ENCODE measurements at regions not wholly inside any gene's neighbourhood (a gene's known extent, or its start where the extent isn't known, plus 50 kb on each side); places are given as distances from the start of the nearest gene placed in this dataset.

GRCh38 chr7:69088185-69088584 is 510.1 kb upstream of the AUTS2 start:
- H3K4me2 ChIP-seq (ENCODE audit: insufficient read depth, low read length): no peak overlapping the region
- H4K20me1 ChIP-seq (ENCODE audit: insufficient read depth, low read length): no peaks in the 10 kb centered on the region
- no peaks in the 10 kb centered on the region for H3K9me3 ChIP-seq (ENCODE audit: low read depth, low read length)
- TF ChIP-seq CTCF (IDR thresholded peaks at IDR 0.05; ENCODE audit: extremely low read depth, low read depth, low read length): no peak
- H3K27me3 ChIP-seq (ENCODE audit: insufficient read depth, low read length): no peaks in the 10 kb centered on the region
- no peaks in the 10 kb centered on the region for H3K79me2 ChIP-seq (ENCODE audit: insufficient read depth, low read length)
- H3K36me3 ChIP-seq (ENCODE audit: insufficient read depth, low read length): no peaks in the 10 kb centered on the region
- no peak overlapping the region for H3K27ac ChIP-seq (ENCODE audit: low read depth, low read length)
- no peak overlapping the region for H2AFZ ChIP-seq (ENCODE audit: low read length)
- DNase-seq (ENCODE audit: insufficient read length, low spot score, missing footprints): no peak
- H3K4me1 ChIP-seq (ENCODE audit: insufficient read depth, low read length): no peaks in the 10 kb centered on the region
- H3K4me3 ChIP-seq (ENCODE audit: insufficient read depth, low read length): no peak overlapping the region

GRCh38 chr7:69090936-69091335 is 507.3 kb upstream of the AUTS2 start:
- H3K4me1 ChIP-seq (ENCODE audit: insufficient read depth, low read length): no peaks in the 10 kb centered on the region
- H3K4me2 ChIP-seq (ENCODE audit: insufficient read depth, low read length): no peak overlapping the region
- no peak overlapping the region for H2AFZ ChIP-seq (ENCODE audit: low read length)
- no peak overlapping the region for H3K27ac ChIP-seq (ENCODE audit: low read depth, low read length)
- H3K36me3 ChIP-seq (ENCODE audit: insufficient read depth, low read length): no peaks in the 10 kb centered on the region
- H3K79me2 ChIP-seq (ENCODE audit: insufficient read depth, low read length): no peaks in the 10 kb centered on the region
- no peaks in the 10 kb centered on the region for H4K20me1 ChIP-seq (ENCODE audit: insufficient read depth, low read length)
- no peak overlapping the region for H3K4me3 ChIP-seq (ENCODE audit: insufficient read depth, low read length)
- no peak for DNase-seq (ENCODE audit: insufficient read length, low spot score, missing footprints)
- H3K9me3 ChIP-seq (ENCODE audit: low read depth, low read length): peaks cover 2% of the 10 kb centered on the region
- H3K27me3 ChIP-seq (ENCODE audit: insufficient read depth, low read length): no peaks in the 10 kb centered on the region
- TF ChIP-seq CTCF (IDR thresholded peaks at IDR 0.05; ENCODE audit: extremely low read depth, low read depth, low read length): no peak

- Histone ChIP-seq H3K27me3 (ENCODE audit: insufficient read depth, low read length) (no peaks in the 10 kb centered on the region), H3K36me3 (ENCODE audit: insufficient read depth, low read length) (no peaks in the 10 kb centered on the region), H4K20me1 (ENCODE audit: insufficient read depth, low read length) (no peaks in the 10 kb centered on the region), H2AFZ (ENCODE audit: low read length) (no peak overlapping the region), H3K4me1 (ENCODE audit: insufficient read depth, low read length) (no peaks in the 10 kb centered on the region), H3K4me2 (ENCODE audit: insufficient read depth, low read length) (no peak overlapping the region), H3K4me3 (ENCODE audit: insufficient read depth, low read length) (no peak overlapping the region), H3K27ac (ENCODE audit: low read depth, low read length) (no peak overlapping the region), H3K9me3 (ENCODE audit: low read depth, low read length) (peaks cover 2% of the 10 kb centered on the region), H3K79me2 (ENCODE audit: insufficient read depth, low read length) (no peaks in the 10 kb centered on the region)
- no peak for TF ChIP-seq CTCF (IDR thresholded peaks at IDR 0.05; ENCODE audit: extremely low read depth, low read depth, low read length)
- DNase-seq (ENCODE audit: insufficient read length, low spot score, missing footprints): no peak
Measured at GRCh38 chr7:69091521-69091920, 506.8 kb upstream of the AUTS2 start.

GRCh38 chr7:69095127-69095526 is 503.1 kb upstream of the AUTS2 start:
- H3K36me3 ChIP-seq (ENCODE audit: insufficient read depth, low read length): no peaks in the 10 kb centered on the region
- H3K4me2 ChIP-seq (ENCODE audit: insufficient read depth, low read length): no peak overlapping the region
- H3K27me3 ChIP-seq (ENCODE audit: insufficient read depth, low read length): no peaks in the 10 kb centered on the region
- no peaks in the 10 kb centered on the region for H4K20me1 ChIP-seq (ENCODE audit: insufficient read depth, low read length)
- H3K27ac ChIP-seq (ENCODE audit: low read depth, low read length): no peak overlapping the region
- DNase-seq (ENCODE audit: insufficient read length, low spot score, missing footprints): no peak
- peaks cover 2% of the 10 kb centered on the region for H3K9me3 ChIP-seq (ENCODE audit: low read depth, low read length)
- no peaks in the 10 kb centered on the region for H3K79me2 ChIP-seq (ENCODE audit: insufficient read depth, low read length)
- no peaks in the 10 kb centered on the region for H3K4me1 ChIP-seq (ENCODE audit: insufficient read depth, low read length)
- no peak overlapping the region for H3K4me3 ChIP-seq (ENCODE audit: insufficient read depth, low read length)
- no peak for TF ChIP-seq CTCF (IDR thresholded peaks at IDR 0.05; ENCODE audit: extremely low read depth, low read depth, low read length)
- no peak overlapping the region for H2AFZ ChIP-seq (ENCODE audit: low read length)

Data from osteoblast (primary cell).